Mammary epithelial cell (primary cell): ENCODE measurements at regions not wholly inside any gene's neighbourhood (a gene's known extent, or its start where the extent isn't known, plus 50 kb on each side); places are given as distances from the start of the nearest gene placed in this dataset.

Source experiments
- CTCF ChIP-seq, 2 donors: IDR thresholded peaks in 1 of 2; conservative IDR thresholded peaks in 1 of 2; 2 replicates each; pipeline ENCODE4 v1.5.1; 2011 to 2012; ENCODE audit warnings: inconsistent platforms in 2 of 2, low read length in 2 of 2, mild to moderate bottlenecking in 2 of 2, control low read depth in 1 of 2, low read depth in 1 of 2; ENCODE audit not compliant: insufficient read depth in 1 of 2; ENCODE audit errors: extremely low read depth in 1 of 2
- EZH2 ChIP-seq: IDR thresholded peaks from 2 replicates; pipeline ENCODE4 v1.6.1; 2012; ENCODE audit warnings: low read length, inconsistent platforms, borderline replicate concordance

GRCh38 chr9:71329873-71330272 lies 208.5 kb upstream of the TRPM3 start:
- TF ChIP-seq CTCF (conservative IDR thresholded peaks at IDR 0.05 in 1 of 2, IDR thresholded peaks at IDR 0.05 in 1 of 2; ENCODE audit: extremely low read depth in 1 of 2, insufficient read depth in 1 of 2, low read depth in 1 of 2, low read length in 2 of 2), result no peak
- TF ChIP-seq EZH2, result no peak
